T-helper 17 cell (primary cell): ENCODE measurements at regions not wholly inside any gene's neighbourhood (a gene's known extent, or its start where the extent isn't known, plus 50 kb on each side); places are given as distances from the start of the nearest gene placed in this dataset.

Experiments
- ATAC-seq: fragments of 150-1000 bp; cut with Tn5 transposase; 2 replicates; pipeline ENCODE4 v1.10.0; 2021; ENCODE audit warnings: mild to moderate bottlenecking, moderate library complexity
- DNase-seq, 3 donors: peaks; one replicate each; pipeline versions ENCODE4 v3.0.0 to v3.0.0-alpha.2; 2020 to 2021
- H3K9me3 ChIP-seq: one replicate; pipeline ENCODE4 v1.7.0; 2013; ENCODE audit warnings: low read length, mild to moderate bottlenecking; ENCODE audit not compliant: control insufficient read depth, poor library complexity, severe bottlenecking
- H3K27ac Mint-ChIP-seq: one replicate; pipeline ENCODE4 v1.8.0; 2022; ENCODE audit warnings: mild to moderate bottlenecking, moderate library complexity, mixed read lengths
- H3K27me3 Mint-ChIP-seq: one replicate; pipeline ENCODE4 v1.8.0; 2022; ENCODE audit warnings: mixed read lengths
- H3K36me3 Mint-ChIP-seq: one replicate; pipeline ENCODE4 v1.8.0; 2022; ENCODE audit warnings: low read depth, mixed read lengths
- H3K4me1 Mint-ChIP-seq: one replicate; pipeline ENCODE4 v1.8.0; 2022; ENCODE audit warnings: mild to moderate bottlenecking, mixed read lengths
- H3K4me3 Mint-ChIP-seq: one replicate; pipeline ENCODE4 v1.8.0; 2022; ENCODE audit warnings: mild to moderate bottlenecking, moderate library complexity, mixed read lengths

- Mint-ChIP-seq H3K36me3 (no peaks in the 10 kb centered on the region), H3K4me3 (no peak overlapping the region), H3K27ac (no peak overlapping the region), H3K4me1 (no peaks in the 10 kb centered on the region), H3K27me3 (no peaks in the 10 kb centered on the region)
- no peak for DNase-seq
- no peaks in the 10 kb centered on the region for H3K9me3 ChIP-seq
- no peak for ATAC-seq
These were observed 63.3 kb upstream of the THSD7A start for GRCh38 chr7:11895337-11895736.

GRCh38 chr7:11896663-11897062 lies 64.7 kb upstream of the THSD7A start:
- Mint-ChIP-seq H3K27ac (no peak overlapping the region), H3K4me1 (no peaks in the 10 kb centered on the region), H3K36me3 (no peaks in the 10 kb centered on the region), H3K4me3 (no peak overlapping the region), H3K27me3 (no peaks in the 10 kb centered on the region)
- ATAC-seq (no peak), DNase-seq (no peak)
- H3K9me3 ChIP-seq = no peaks in the 10 kb centered on the region

- ATAC-seq (no peak), DNase-seq (no peak)
- Mint-ChIP-seq H3K4me3 (no peak overlapping the region), H3K27ac (no peak overlapping the region), H3K27me3 (no peaks in the 10 kb centered on the region), H3K36me3 (no peaks in the 10 kb centered on the region), H3K4me1 (no peaks in the 10 kb centered on the region)
- H3K9me3 ChIP-seq = no peaks in the 10 kb centered on the region
These were observed 67.2 kb upstream of the THSD7A start for GRCh38 chr7:11899247-11899646.

- Mint-ChIP-seq H3K36me3 (no peaks in the 10 kb centered on the region), H3K27me3 (no peaks in the 10 kb centered on the region), H3K27ac (no peak overlapping the region), H3K4me1 (no peaks in the 10 kb centered on the region), H3K4me3 (no peak overlapping the region)
- no peak for DNase-seq
- ATAC-seq = no peak
- no peaks in the 10 kb centered on the region for H3K9me3 ChIP-seq
These were observed 78.3 kb upstream of the THSD7A start for GRCh38 chr7:11910253-11910652.

- Mint-ChIP-seq H3K27me3 (no peaks in the 10 kb centered on the region), H3K27ac (no peak overlapping the region), H3K4me1 (no peaks in the 10 kb centered on the region), H3K36me3 (no peaks in the 10 kb centered on the region), H3K4me3 (no peak overlapping the region)
- ATAC-seq (no peak), DNase-seq (no peak)
- no peaks in the 10 kb centered on the region for H3K9me3 ChIP-seq
These were observed 79.9 kb upstream of the THSD7A start for GRCh38 chr7:11911900-11912299.

GRCh38 chr7:11914645-11915044 lies 82.6 kb upstream of the THSD7A start:
- no peak overlapping the region for H3K4me3 Mint-ChIP-seq
- no peak for DNase-seq
- no peaks in the 10 kb centered on the region for H3K27me3 Mint-ChIP-seq
- H3K36me3 Mint-ChIP-seq = no peaks in the 10 kb centered on the region
- H3K27ac Mint-ChIP-seq = no peak overlapping the region
- no peaks in the 10 kb centered on the region for H3K9me3 ChIP-seq
- H3K4me1 Mint-ChIP-seq = no peaks in the 10 kb centered on the region
- no peak for ATAC-seq

- H3K27me3 Mint-ChIP-seq = no peaks in the 10 kb centered on the region
- ATAC-seq (no peak), DNase-seq (no peak)
- H3K36me3 Mint-ChIP-seq = no peaks in the 10 kb centered on the region
- no peaks in the 10 kb centered on the region for H3K9me3 ChIP-seq
- no peaks in the 10 kb centered on the region for H3K4me1 Mint-ChIP-seq
- H3K4me3 Mint-ChIP-seq = no peak overlapping the region
- no peak overlapping the region for H3K27ac Mint-ChIP-seq
These were observed 91.5 kb upstream of the THSD7A start for GRCh38 chr7:11923376-11923930.

GRCh38 chr7:11931307-11931706 lies 99.3 kb upstream of the THSD7A start:
- Mint-ChIP-seq H3K27ac (no peak overlapping the region), H3K36me3 (no peaks in the 10 kb centered on the region)
- no peak for ATAC-seq

GRCh38 chr7:11934796-11935195 lies 102.8 kb upstream of the THSD7A start:
- no peak overlapping the region for H3K27ac Mint-ChIP-seq
- ATAC-seq = no peak
- H3K4me1 Mint-ChIP-seq = no peaks in the 10 kb centered on the region
- H3K4me3 Mint-ChIP-seq = no peak overlapping the region
- H3K27me3 Mint-ChIP-seq = no peaks in the 10 kb centered on the region
- H3K36me3 Mint-ChIP-seq = no peaks in the 10 kb centered on the region
- H3K9me3 ChIP-seq = no peaks in the 10 kb centered on the region
- DNase-seq = no peak

More at GRCh38 chr7:11931307-11931706, 99.3 kb upstream of the THSD7A start:
- DNase-seq = no peak
- no peaks in the 10 kb centered on the region for H3K9me3 ChIP-seq
- no peaks in the 10 kb centered on the region for H3K27me3 Mint-ChIP-seq
- no peaks in the 10 kb centered on the region for H3K4me1 Mint-ChIP-seq
- no peak overlapping the region for H3K4me3 Mint-ChIP-seq

- H3K9me3 ChIP-seq = no peaks in the 10 kb centered on the region
- no peak overlapping the region for H3K27ac Mint-ChIP-seq
- H3K27me3 Mint-ChIP-seq = no peaks in the 10 kb centered on the region
- H3K36me3 Mint-ChIP-seq = no peaks in the 10 kb centered on the region
- ATAC-seq (no peak), DNase-seq (no peak)
- no peaks in the 10 kb centered on the region for H3K4me1 Mint-ChIP-seq
- no peak overlapping the region for H3K4me3 Mint-ChIP-seq
These were observed 103.9 kb upstream of the THSD7A start for GRCh38 chr7:11935905-11936304.

- H3K4me3 Mint-ChIP-seq = no peak overlapping the region
- DNase-seq (no peak), ATAC-seq (no peak)
- H3K27me3 Mint-ChIP-seq = peaks cover 4% of the 10 kb centered on the region
- H3K36me3 Mint-ChIP-seq = no peaks in the 10 kb centered on the region
- no peaks in the 10 kb centered on the region for H3K4me1 Mint-ChIP-seq
- no peak overlapping the region for H3K27ac Mint-ChIP-seq
- H3K9me3 ChIP-seq = no peaks in the 10 kb centered on the region
These were observed 114.8 kb upstream of the THSD7A start for GRCh38 chr7:11946794-11947193.

- peaks cover 4% of the 10 kb centered on the region for H3K27me3 Mint-ChIP-seq
- H3K4me3 Mint-ChIP-seq = no peak overlapping the region
- H3K4me1 Mint-ChIP-seq = no peaks in the 10 kb centered on the region
- ATAC-seq (no peak), DNase-seq (no peak)
- no peak overlapping the region for H3K27ac Mint-ChIP-seq
- H3K9me3 ChIP-seq = no peaks in the 10 kb centered on the region
- H3K36me3 Mint-ChIP-seq = no peaks in the 10 kb centered on the region
These were observed 118.3 kb upstream of the THSD7A start for GRCh38 chr7:11950281-11950680.

GRCh38 chr7:11950942-11951341 lies 118.9 kb upstream of the THSD7A start:
- Mint-ChIP-seq H3K36me3 (no peaks in the 10 kb centered on the region), H3K27ac (no peak overlapping the region), H3K4me3 (no peak overlapping the region), H3K4me1 (no peaks in the 10 kb centered on the region), H3K27me3 (peaks cover 4% of the 10 kb centered on the region)
- ATAC-seq (no peak), DNase-seq (no peak)
- H3K9me3 ChIP-seq = no peaks in the 10 kb centered on the region

GRCh38 chr7:11951909-11952308 lies 119.9 kb upstream of the THSD7A start:
- no peaks in the 10 kb centered on the region for H3K9me3 ChIP-seq
- ATAC-seq = no peak
- peaks cover 4% of the 10 kb centered on the region for H3K27me3 Mint-ChIP-seq
- no peak overlapping the region for H3K27ac Mint-ChIP-seq
- no peak overlapping the region for H3K4me3 Mint-ChIP-seq
- no peaks in the 10 kb centered on the region for H3K4me1 Mint-ChIP-seq
- no peaks in the 10 kb centered on the region for H3K36me3 Mint-ChIP-seq
- DNase-seq = no peak
